GDM1 (cell line): ENCODE measurements at regions not wholly inside any gene's neighbourhood (a gene's known extent, or its start where the extent isn't known, plus 50 kb on each side); places are given as distances from the start of the nearest gene placed in this dataset.
"Not testable (repeated sequence)": the region's sequence is repeated elsewhere in the genome, so short reads cannot be mapped to it uniquely, and the experiment has no call there.

ENCODE experiments used
- DNase-seq: peaks from one replicate; lab custom pipeline; 2025; lab: John Stamatoyannopoulos, UW

DNA sequence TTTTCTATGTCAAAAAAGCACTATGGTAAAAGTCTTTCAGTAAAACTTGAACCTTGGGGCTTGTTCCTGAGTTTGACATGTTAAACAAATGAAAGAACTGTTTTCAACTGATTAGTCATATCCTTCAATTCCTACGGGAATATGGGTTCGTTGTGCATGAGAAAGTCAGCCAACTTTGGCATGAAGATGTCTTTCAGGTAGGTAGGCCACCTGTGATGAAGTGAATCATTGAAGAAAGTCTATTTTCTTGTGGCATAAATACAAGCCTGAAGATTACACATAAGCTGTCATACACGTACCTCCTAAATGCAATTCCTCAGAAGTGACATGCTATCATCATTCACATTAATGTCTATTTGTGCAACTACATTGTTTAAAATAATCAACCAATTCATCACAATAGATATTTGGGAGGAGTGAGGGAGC is 513.0 kb downstream of the IRS2 start:
- DNase-seq = no peak

DNA sequence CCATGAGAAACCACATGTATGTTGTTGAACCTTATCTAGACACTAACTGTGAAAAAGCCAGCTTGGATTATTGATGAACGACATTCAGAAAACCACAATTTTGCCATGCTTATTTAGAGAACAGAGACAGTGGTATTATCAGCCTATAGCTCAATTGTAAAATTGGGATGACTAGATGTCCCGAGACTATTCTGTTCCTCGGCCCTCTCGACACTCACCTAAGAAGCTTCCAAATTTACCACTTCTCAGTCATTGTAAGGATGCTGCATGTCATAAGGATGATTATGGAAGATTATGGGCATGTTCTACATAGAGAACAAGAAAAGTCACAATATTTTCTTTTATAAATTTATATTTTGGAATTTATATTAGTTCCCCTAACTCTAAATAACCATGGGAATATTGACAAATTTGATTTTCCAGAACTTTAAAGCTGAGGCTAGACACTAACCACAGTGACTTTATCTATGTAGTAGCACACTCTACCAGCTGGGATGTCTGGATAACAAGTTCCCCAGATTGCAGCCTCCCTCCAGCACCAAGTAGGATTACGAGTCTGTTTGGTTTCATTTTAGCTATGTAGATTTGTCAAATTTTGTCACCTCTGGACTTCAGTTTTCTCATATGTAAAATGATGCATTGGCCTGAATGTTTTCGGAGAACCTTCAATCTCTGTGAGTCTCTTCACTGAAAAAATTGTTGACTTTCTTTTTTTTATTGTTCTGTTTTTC is 513.6 kb downstream of the IRS2 start:
- DNase-seq = no peak

- DNase-seq = no peak
Measured at GRCh38 chr13:109271555-109272541, 514.5 kb downstream of the IRS2 start.

- DNase-seq = no peak
Measured at GRCh38 chr13:109271061-109271460, 515.3 kb downstream of the IRS2 start.

- not testable (repeated sequence) for DNase-seq
Measured at GRCh38 chr13:109269381-109269780, 517.0 kb downstream of the IRS2 start.

GRCh38 chr13:109268492-109268891 is 517.9 kb downstream of the IRS2 start:
- not testable (repeated sequence) for DNase-seq

- not testable (repeated sequence) for DNase-seq
Measured at GRCh38 chr13:109267400-109267799, 519.0 kb downstream of the IRS2 start.

GRCh38 chr13:109265438-109265742 is 521.0 kb downstream of the IRS2 start:
- not testable (repeated sequence) for DNase-seq

DNA sequence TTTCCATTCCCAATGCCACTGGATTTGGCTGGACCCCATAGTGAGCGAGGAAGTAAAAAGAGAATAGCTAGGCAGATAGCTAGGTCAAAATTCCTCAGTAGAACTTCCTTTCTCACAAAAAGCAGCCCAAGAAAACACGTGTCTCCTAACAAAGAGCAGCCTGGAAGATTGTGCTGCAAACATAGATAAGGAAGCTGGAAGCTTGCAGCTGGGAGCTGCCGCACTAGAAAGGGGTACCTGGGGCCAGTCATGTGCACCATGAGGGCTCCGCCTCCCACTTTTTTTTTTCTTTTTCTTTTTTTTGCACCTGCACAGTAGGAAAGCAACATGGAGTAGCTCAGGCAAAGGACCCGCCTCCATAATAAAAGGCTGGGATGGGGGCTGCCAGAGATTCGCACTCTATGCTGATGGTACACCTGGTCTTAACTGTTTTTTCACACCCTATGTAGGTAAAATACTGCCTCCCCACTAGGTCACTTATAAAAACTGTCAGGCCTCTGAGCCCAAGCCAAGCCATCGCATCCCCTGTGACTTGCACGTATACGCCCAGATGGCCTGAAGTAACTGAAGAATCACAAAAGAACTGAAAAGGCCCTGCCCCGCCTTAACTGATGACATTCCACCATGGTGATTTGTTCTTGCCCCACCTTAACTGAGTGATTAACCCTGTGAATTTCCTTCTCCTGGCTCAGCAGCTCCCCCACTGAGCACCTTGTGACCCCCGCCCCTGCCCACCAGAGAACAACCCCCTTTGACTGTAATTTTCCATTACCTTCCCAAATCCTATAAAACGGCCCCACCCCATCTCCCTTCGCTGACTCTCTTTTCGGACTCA is 521.6 kb downstream of the IRS2 start:
- DNase-seq = not testable (repeated sequence)

DNA sequence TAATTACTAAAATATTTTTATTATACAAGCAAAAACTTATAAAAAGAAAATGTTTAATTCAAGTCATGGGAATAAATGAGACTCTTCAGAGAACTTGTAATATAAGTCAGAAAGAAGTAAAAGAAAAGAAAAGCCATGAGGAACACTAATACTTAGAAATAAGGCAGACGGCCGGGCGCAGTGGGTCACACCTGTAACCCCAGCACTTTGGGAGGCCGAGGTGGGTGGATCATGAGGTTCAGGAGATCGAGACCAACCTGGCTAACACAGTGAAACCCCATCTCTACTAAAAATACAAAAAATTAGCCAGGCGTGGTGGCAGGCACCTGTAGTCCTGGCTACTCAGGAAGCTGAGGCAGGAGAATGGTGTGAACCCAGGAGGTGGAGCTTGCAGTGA is 528.6 kb downstream of the IRS2 start:
- not testable (repeated sequence) for DNase-seq
